ENCODE measurements at regions not wholly inside any gene's neighbourhood (a gene's known extent, or its start where the extent isn't known, plus 50 kb on each side); places are given as distances from the start of the nearest gene placed in this dataset.
A peak's percentile ranks its signal among the peaks of the same experiment; 100 is the strongest.

GRCh38 chr5:154544646-154545045, 66.6 kb upstream of the HAND1 start:
- TF ChIP-seq SIN3A (IDR thresholded peaks at IDR 0.05; ENCODE audit: borderline replicate concordance, insufficient read depth, low read depth, low read length) = no peak
- no peak for TF ChIP-seq REST (IDR thresholded peaks at IDR 0.05; ENCODE audit: insufficient read depth in 1 of 2, low read depth in 2 of 2, low read length in 1 of 2)
- TF ChIP-seq POLR2AphosphoS5 (IDR thresholded peaks at IDR 0.05; ENCODE audit: low read depth, low read length) = no peak
- TF ChIP-seq CTCF (IDR thresholded peaks at IDR 0.05) = no peak
- no peak for TF ChIP-seq TCF7L2 (IDR thresholded peaks at IDR 0.05; ENCODE audit: low read depth, low read length)
- Histone ChIP-seq H3K27ac (ENCODE audit: low read length) (no peak overlapping the region), H3K4me3 (ENCODE audit: low read depth in 2 of 2, low read length in 2 of 2) (no peak overlapping the region), H3K27me3 (ENCODE audit: control insufficient read depth, insufficient read depth, low read length) (peaks cover 4% of the 10 kb centered on the region; the same call in 1 of the 2 replicates), H3K9me3 (ENCODE audit: control insufficient read depth, insufficient read depth, low read depth, low read length) (no peaks in the 10 kb centered on the region), H3K36me3 (ENCODE audit: control insufficient read depth, insufficient read depth, low read length) (no peaks in the 10 kb centered on the region), H3K4me1 (ENCODE audit: control insufficient read depth, insufficient read depth, low read length) (peaks cover 12% of the 10 kb centered on the region)
- POLR2A ChIA-PET = interaction anchor here (0.6 kb wide), 1 partner anchor 12 kb away, joined by 14 read pairs; no protein-coding TSS in a partner anchor
- no peak for DNase-seq (ENCODE audit: low read depth, low spot score)
- CTCF ChIA-PET = interaction anchor here (0.7 kb wide), 1 partner anchor 500 kb away, joined by 4 read pairs; no protein-coding TSS in a partner anchor
- intact Hi-C loops (cut with micrococcal nuclease; ENCODE audit: unreplicated experiment) = no loop called here
- in situ Hi-C loops (cut with HindIII; ENCODE audit: low pct_unique_long_range_greater_than_20kb, low sequenced_read_pairs) = no loop called here
- BruUV-seq (replicated peaks) = no TSS peak
- no peak for ATAC-seq

DNA sequence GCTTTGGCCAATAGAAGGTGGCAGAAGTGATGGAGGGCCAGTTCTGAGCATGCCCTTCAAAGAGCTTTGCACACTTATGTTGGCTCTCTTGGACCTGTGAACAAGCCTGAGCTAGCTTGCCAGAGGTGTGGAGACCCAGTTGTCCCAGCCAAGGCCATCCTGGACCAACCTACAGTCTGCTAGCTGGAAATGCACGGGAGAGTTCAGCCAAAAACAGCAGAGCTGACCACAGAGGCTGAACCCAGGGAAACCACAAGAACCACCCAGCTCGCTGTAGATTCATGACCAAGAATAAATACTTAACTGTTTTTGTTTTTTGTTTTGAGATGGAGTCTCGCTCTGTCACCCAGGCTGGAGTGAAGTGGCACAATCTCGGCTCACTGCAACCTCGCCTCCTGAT, 65.4 kb upstream of the HAND1 start:
- peaks cover 12% of the 10 kb centered on the region for H3K4me1 ChIP-seq (ENCODE audit: control insufficient read depth, insufficient read depth, low read length)
- ChIA-PET POLR2A (no interaction called here), CTCF (no interaction called here)
- no peak for DNase-seq (ENCODE audit: low read depth, low spot score)
- TF ChIP-seq REST (IDR thresholded peaks at IDR 0.05; ENCODE audit: insufficient read depth in 1 of 2, low read depth in 2 of 2, low read length in 1 of 2) = no peak
- TF ChIP-seq SIN3A (IDR thresholded peaks at IDR 0.05; ENCODE audit: borderline replicate concordance, insufficient read depth, low read depth, low read length) = no peak
- no peak for TF ChIP-seq TCF7L2 (IDR thresholded peaks at IDR 0.05; ENCODE audit: low read depth, low read length)
- TF ChIP-seq POLR2AphosphoS5 (IDR thresholded peaks at IDR 0.05; ENCODE audit: low read depth, low read length) = no peak
- TF ChIP-seq CTCF (IDR thresholded peaks at IDR 0.05) = no peak
- H3K9me3 ChIP-seq (ENCODE audit: control insufficient read depth, insufficient read depth, low read depth, low read length) = no peaks in the 10 kb centered on the region
- no peak overlapping the region for H3K4me3 ChIP-seq (ENCODE audit: low read depth in 2 of 2, low read length in 2 of 2)
- ATAC-seq = peak; percentile 19; the same call in 1 of the 2 replicates
- H3K27me3 ChIP-seq (ENCODE audit: control insufficient read depth, insufficient read depth, low read length) = peaks cover 4% of the 10 kb centered on the region; the same call in 1 of the 2 replicates
- no peaks in the 10 kb centered on the region for H3K36me3 ChIP-seq (ENCODE audit: control insufficient read depth, insufficient read depth, low read length)
- BruUV-seq (replicated peaks) = no TSS peak
- H3K27ac ChIP-seq (ENCODE audit: low read length) = no peak overlapping the region
- intact Hi-C loops (cut with micrococcal nuclease; ENCODE audit: unreplicated experiment) (no loop called here), in situ Hi-C loops (cut with HindIII; ENCODE audit: low pct_unique_long_range_greater_than_20kb, low sequenced_read_pairs) (no loop called here)
